Thymus (tissue), 11 donors: ENCODE measurements at regions not wholly inside any gene's neighbourhood (a gene's known extent, or its start where the extent isn't known, plus 50 kb on each side); places are given as distances from the start of the nearest gene placed in this dataset.

Source experiments
- DNase-seq, 9 donors: peaks; one replicate each; pipeline ENCODE4 v3.0.0-alpha.2; 2013; ENCODE audit warnings: low spot score in 9 of 9, low read depth in 6 of 9, missing footprints in 1 of 9
- H3K27ac ChIP-seq, 2 donors: one replicate each; pipeline ENCODE4 v1.5.1; 2013; ENCODE audit warnings: control low read depth in 1 of 2, low read depth in 1 of 2, low read length in 1 of 2, mild to moderate bottlenecking in 1 of 2, moderate library complexity in 1 of 2
- H3K27me3 ChIP-seq, 2 donors: one replicate each; pipeline ENCODE4 v1.5.1; 2013; ENCODE audit warnings: low read length in 1 of 2; ENCODE audit not compliant: control insufficient read depth in 2 of 2, insufficient read depth in 1 of 2
- H3K36me3 ChIP-seq, 2 donors: one replicate each; pipeline ENCODE4 v1.5.1; 2013; ENCODE audit warnings: low read length in 1 of 2, mild to moderate bottlenecking in 1 of 2, moderate library complexity in 1 of 2; ENCODE audit not compliant: control insufficient read depth in 2 of 2, insufficient read depth in 2 of 2
- H3K4me1 ChIP-seq, 2 donors: one replicate each; pipeline ENCODE4 v1.5.1; 2013; ENCODE audit warnings: low read length in 2 of 2; ENCODE audit not compliant: control insufficient read depth in 2 of 2, insufficient read depth in 2 of 2
- H3K4me3 ChIP-seq, 2 donors: one replicate each; pipeline ENCODE4 v1.5.1; 2013; ENCODE audit warnings: low read length in 2 of 2, control low read depth in 1 of 2, mild to moderate bottlenecking in 1 of 2
- H3K9me3 ChIP-seq, 2 donors: one replicate each; pipeline ENCODE4 v1.5.1; 2013; ENCODE audit warnings: low read length in 1 of 2, mild to moderate bottlenecking in 1 of 2; ENCODE audit not compliant: control insufficient read depth in 2 of 2, insufficient read depth in 1 of 2
- WGBS: extraction: QIAGEN DNeasy Blood & Tissue Kit; methylation state at CpG from one replicate; pipeline ENCODE4 v1.1.7; 2013; 5-methylcytosine and 5-hydroxymethylcytosine counted together
- donor health status: healthy.

GRCh38 chr5:82334856-82335255 lies 56.7 kb upstream of the RPS23 start:
- WGBS = 73% methylated on average over 4 of the region's 4 CpGs
- H3K27ac ChIP-seq = no peak overlapping the region
- H3K9me3 ChIP-seq = no peaks in the 10 kb centered on the region
- H3K27me3 ChIP-seq = no peaks in the 10 kb centered on the region
- DNase-seq = no peak
- H3K4me3 ChIP-seq = no peak overlapping the region
- H3K36me3 ChIP-seq = no peaks in the 10 kb centered on the region
- H3K4me1 ChIP-seq = peaks cover 9 to 13% of the 10 kb centered on the region in 2 donors

GRCh38 chr5:82334085-82334692 lies 56.0 kb upstream of the RPS23 start:
- Histone ChIP-seq H3K27me3 (no peaks in the 10 kb centered on the region), H3K4me3 (no peak overlapping the region), H3K36me3 (no peaks in the 10 kb centered on the region), H3K4me1 (peaks cover 6 to 9% of the 10 kb centered on the region in 2 donors), H3K27ac (no peak overlapping the region), H3K9me3 (peaks cover 0 to 2% of the 10 kb centered on the region in 2 donors)
- 88% methylated on average over 5 of the region's 5 CpGs for WGBS
- DNase-seq = no peak

- H3K27me3 ChIP-seq = no peaks in the 10 kb centered on the region
- H3K9me3 ChIP-seq = peaks cover 0 to 6% of the 10 kb centered on the region in 2 donors
- no peak overlapping the region for H3K27ac ChIP-seq
- no peak overlapping the region for H3K4me3 ChIP-seq
- no peak for DNase-seq
- WGBS = 98% methylated on average over 2 of the region's 2 CpGs
- no peaks in the 10 kb centered on the region for H3K36me3 ChIP-seq
- H3K4me1 ChIP-seq = peaks cover 3% of the 10 kb centered on the region in 2 donors
These were observed 54.9 kb upstream of the RPS23 start for GRCh38 chr5:82332886-82333615.

GRCh38 chr5:82332064-82332855 lies 54.1 kb upstream of the RPS23 start:
- no peak for DNase-seq
- 90% methylated on average over 3 of the region's 3 CpGs for WGBS
- H3K9me3 ChIP-seq = peaks cover 0 to 6% of the 10 kb centered on the region in 2 donors
- H3K4me3 ChIP-seq = no peak overlapping the region
- H3K36me3 ChIP-seq = no peaks in the 10 kb centered on the region
- H3K4me1 ChIP-seq = peaks cover 3% of the 10 kb centered on the region in 2 donors
- no peak overlapping the region for H3K27ac ChIP-seq
- no peaks in the 10 kb centered on the region for H3K27me3 ChIP-seq

- H3K27me3 ChIP-seq = no peaks in the 10 kb centered on the region
- H3K27ac ChIP-seq = no peak overlapping the region
- WGBS = 98% methylated on average over 4 of the region's 4 CpGs
- DNase-seq = no peak
- H3K36me3 ChIP-seq = no peaks in the 10 kb centered on the region
- peaks cover 3% of the 10 kb centered on the region in 2 donors for H3K4me1 ChIP-seq
- H3K9me3 ChIP-seq = peaks cover 0 to 6% of the 10 kb centered on the region in 2 donors
- H3K4me3 ChIP-seq = no peak overlapping the region
These were observed 53.4 kb upstream of the RPS23 start for GRCh38 chr5:82331557-82331956.

- Histone ChIP-seq H3K9me3 (peaks cover 0 to 6% of the 10 kb centered on the region in 2 donors), H3K36me3 (no peaks in the 10 kb centered on the region), H3K27me3 (no peaks in the 10 kb centered on the region), H3K4me3 (no peak overlapping the region), H3K4me1 (peaks cover 3% of the 10 kb centered on the region in 2 donors), H3K27ac (no peak overlapping the region)
- WGBS = 75% methylated on average over 3 of the region's 3 CpGs
- DNase-seq = no peak
These were observed 52.5 kb upstream of the RPS23 start for GRCh38 chr5:82330530-82331270.

- H3K36me3 ChIP-seq = no peaks in the 10 kb centered on the region
- no peak for DNase-seq
- H3K4me3 ChIP-seq = no peak overlapping the region
- no peaks in the 10 kb centered on the region for H3K27me3 ChIP-seq
- WGBS = 97% methylated on average over 6 of the region's 6 CpGs
- H3K9me3 ChIP-seq = peaks cover 0 to 6% of the 10 kb centered on the region in 2 donors
- H3K4me1 ChIP-seq = peaks cover 3% of the 10 kb centered on the region in 2 donors
- no peak overlapping the region for H3K27ac ChIP-seq
These were observed 51.2 kb upstream of the RPS23 start for GRCh38 chr5:82329393-82329792.
